NCI-H2107 (cell line): ENCODE measurements at regions not wholly inside any gene's neighbourhood (a gene's known extent, or its start where the extent isn't known, plus 50 kb on each side); places are given as distances from the start of the nearest gene placed in this dataset.

Experiments
- DNase-seq: peaks from one replicate; lab custom pipeline; 2025; lab: John Stamatoyannopoulos, UW

GRCh38 chr5:62714296-62714695, 135.7 kb downstream of the LRRC70 start:
- DNase-seq = no peak

DNA sequence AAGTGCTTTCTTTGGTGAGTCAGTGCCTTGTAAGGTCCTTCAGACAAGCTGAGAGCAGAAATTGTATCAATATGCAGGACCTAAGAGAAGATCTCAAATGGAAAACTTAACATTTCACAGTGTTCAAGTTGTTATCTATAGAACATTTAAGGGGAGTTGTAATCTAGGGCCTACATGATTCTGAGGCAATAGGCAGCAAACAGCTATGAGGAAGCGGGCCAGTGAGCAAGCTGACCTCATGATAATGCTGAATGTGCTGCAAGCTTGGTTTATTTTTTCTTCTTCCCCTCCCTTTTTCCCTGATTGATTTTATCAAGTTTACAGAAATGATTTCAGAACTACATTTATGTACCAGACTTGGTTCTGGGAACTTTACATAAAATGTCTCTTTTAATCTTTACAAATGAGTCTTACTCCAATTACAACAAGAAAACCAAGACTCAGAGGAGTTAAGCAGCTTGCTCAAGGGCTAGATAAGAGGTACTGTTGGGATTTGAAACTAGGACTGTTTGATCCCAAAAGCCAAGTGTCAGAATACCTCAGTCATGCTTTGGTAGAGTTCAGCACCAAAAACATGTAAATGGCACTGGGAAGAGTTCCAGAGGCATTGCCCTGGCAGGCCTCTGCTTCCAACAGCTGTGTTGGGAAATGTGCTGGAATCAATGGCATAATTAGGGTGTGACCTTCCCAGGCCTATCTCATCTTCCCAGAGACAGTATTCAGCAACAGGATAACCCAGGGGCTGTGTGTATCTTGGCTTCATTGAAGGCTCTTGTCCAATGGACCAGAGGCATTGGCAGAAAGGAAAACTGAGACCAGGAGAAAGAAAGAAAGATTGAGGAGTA, 130.1 kb downstream of the LRRC70 start:
- DNase-seq = no peak

GRCh38 chr5:62707563-62707962, 128.9 kb downstream of the LRRC70 start:
- no peak for DNase-seq

- DNase-seq = no peak
Observed at GRCh38 chr5:62707131-62707530, 128.5 kb downstream of the LRRC70 start.

GRCh38 chr5:62705022-62705421, 126.4 kb downstream of the LRRC70 start:
- no peak for DNase-seq

DNA sequence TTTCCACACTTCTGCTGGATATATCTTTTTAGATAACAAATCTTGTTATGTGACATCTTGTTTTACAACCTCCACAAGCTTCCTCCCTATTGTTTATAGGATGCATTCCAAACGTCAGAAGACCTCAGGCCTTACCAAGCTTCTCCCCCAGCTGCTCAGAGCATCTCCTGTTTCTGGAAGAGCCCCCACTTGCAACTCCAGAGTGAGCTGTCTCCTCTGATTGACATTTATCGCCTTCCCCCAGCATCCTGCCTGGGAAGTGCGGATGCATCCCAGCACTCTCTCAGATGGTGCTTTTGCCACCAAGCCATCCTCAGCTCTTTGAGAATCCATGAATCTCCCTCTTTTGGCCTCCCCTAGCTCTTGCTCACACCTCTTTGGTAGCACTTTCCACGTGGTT, 123.5 kb downstream of the LRRC70 start:
- DNase-seq = no peak

DNA sequence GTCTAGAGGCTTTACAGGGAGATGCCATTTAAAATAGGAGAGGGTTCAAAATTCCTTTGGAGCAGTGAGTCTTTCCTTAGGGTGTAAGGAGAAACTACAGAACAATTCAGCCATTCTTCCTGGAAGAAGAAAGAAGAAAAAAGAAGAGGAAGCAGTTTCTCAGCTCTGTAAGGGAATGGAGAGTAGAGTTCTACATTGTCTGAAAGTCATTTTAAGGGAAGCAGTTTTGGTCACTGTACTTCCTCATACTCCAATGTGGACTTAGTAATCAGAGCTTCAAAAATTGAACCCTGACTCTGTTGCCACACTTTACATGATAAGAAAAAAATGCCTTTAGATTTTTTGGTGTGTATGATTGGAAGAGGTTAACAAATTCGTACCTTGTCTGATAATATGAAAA, 122.4 kb downstream of the LRRC70 start:
- DNase-seq = no peak

DNA sequence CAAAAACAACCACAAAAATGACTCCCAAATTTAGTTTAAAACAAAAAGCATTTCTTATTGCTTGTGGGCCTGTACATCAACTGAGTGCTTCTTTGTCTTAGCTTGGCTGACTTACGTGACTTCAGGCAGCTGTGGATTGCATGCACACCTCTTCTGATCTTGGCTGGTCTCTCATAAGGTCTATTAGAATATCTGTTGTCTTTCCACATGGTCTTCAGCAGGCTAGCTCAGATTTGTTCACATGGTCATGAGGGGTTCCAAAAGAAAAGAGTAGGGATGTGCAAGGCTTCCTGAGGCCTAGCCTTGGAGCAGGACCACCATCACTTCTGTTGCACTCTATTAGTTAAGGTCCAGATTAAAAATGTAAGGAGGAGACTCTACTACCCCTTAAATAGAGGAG, 120.1 kb downstream of the LRRC70 start:
- no peak for DNase-seq

- DNase-seq = no peak
Observed at GRCh38 chr5:62695274-62695673, 116.7 kb downstream of the LRRC70 start.

GRCh38 chr5:62692946-62693713, 114.5 kb downstream of the LRRC70 start:
- no peak for DNase-seq

DNA sequence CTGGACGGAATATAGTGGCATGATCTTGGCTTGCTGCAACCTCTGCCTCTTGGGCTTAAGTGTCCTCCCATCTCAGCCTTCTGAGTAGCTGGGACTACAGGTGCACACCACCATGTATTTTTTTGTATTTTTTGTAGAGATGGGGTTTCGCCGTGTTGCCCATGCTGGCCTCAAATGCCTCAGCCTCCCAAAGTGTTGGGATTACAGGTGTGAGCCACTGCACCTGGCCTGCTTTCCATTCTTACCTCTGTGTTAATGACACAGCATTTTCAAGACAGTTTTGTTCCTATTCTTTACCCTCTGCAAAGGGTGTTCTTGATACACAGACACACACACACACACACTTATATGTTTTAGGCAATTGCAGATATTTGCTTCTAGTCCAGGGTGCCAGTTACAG, 113.3 kb downstream of the LRRC70 start:
- no peak for DNase-seq

DNA sequence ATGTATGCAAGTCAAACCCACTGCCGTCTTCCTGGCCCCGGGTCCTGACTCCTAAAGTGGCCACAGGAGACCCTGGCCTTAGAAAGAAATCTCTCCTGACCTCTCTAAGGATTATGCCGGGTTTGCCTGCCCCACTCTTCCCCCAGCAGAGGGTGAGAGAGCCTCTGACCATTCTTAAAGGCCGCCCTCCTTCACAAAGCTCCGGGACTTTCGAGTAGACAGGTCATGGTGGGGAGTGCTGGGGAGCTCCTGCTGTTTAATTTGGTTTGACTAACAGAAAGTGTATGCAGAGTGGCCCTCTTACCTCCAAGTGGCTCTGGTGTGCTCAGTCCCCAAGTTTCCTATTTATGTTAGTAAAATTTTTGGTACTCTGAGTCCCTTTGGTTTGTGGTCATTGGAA, 111.8 kb downstream of the LRRC70 start:
- DNase-seq = no peak

- DNase-seq = no peak
Observed at GRCh38 chr5:62689599-62690368, 111.2 kb downstream of the LRRC70 start.

- DNase-seq = no peak
Observed at GRCh38 chr5:62686692-62687091, 108.1 kb downstream of the LRRC70 start.

- no peak for DNase-seq
Observed at GRCh38 chr5:62685221-62685620, 106.6 kb downstream of the LRRC70 start.

DNA sequence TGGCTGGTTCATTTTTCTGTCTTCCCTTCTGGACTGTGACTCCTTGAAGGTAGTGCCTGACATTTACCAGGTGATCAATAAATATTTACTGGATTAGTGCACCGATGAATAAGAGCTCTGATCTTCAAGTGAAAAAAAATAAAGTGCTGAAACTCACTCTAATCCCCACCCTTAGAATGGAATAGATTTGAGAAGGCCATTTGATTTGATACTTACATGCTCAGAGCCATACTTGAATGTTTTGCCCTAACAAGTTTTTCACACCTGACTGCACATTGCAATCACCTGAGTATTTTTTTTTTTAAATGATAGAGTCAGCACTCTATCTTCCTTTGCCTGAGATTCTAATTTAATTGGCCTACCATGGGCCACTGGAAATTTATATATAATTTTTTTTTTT, 105.7 kb downstream of the LRRC70 start:
- DNase-seq = no peak

DNA sequence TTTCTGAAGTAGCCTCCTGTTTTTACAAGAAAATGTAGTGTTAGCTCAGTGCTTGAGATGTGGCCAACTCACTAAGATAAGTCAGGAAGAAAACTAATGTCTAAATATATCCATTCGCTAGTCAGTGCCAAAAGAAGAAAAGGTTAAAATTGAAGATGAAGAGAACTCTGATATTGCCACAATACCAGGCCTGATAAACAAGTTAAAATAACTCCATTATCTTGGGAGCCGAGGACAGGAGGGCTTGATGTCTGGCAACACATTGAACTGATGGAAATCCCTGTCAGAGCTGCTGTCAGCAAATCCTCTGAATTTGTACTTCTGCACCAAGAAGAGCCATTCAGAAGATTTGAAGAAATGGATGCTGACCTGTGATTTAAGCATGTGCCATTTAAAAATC, 103.4 kb downstream of the LRRC70 start:
- DNase-seq = no peak

DNA sequence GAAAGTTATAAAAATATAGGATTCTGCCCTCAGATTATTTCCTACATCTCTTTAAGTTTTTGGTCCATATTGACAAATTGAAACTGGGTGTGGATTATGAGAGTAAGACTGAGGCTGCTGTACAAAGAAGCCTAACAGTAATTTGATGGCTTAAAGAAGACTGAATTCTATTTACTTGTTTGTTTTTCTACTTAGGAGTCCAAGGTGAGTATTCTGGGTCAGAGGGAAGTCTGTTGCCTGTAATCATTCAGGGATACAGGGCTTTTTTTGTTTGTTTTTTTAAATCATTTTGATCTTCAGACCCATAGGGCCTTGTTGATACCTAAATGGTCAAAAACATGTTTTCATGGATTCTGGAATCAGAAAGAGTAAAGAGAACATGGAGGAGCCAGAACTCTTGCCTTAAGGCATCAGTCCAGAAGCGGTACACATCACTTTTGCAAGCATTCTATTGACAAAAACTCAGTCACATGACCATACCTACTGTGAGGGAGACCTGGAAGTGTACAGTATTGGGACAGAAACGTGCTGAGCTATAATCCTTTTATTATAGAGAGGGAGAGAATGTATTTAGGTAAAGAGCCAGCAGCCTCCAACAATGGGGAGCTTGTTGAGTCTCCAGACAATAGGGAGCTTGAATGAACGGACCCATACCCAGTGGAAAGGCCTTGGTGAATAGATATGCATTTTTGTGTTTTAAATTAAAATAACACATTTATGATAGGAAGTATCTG, 102.7 kb downstream of the LRRC70 start:
- DNase-seq = no peak

GRCh38 chr5:62680121-62680520, 101.5 kb downstream of the LRRC70 start:
- no peak for DNase-seq
